GM06990 (cell line): ENCODE measurements at regions not wholly inside any gene's neighbourhood (a gene's known extent, or its start where the extent isn't known, plus 50 kb on each side); places are given as distances from the start of the nearest gene placed in this dataset.

Experiments
- DNase-seq: peaks from one replicate; pipeline ENCODE4 v3.0.0-alpha.2; 2011; ENCODE audit not compliant: insufficient read length; ENCODE audit errors: extremely low read depth
- H3K27me3 ChIP-seq: replicated peaks from 2 replicates; pipeline ENCODE4 v1.6.0; 2011; ENCODE audit warnings: low read length; ENCODE audit not compliant: control insufficient read depth, insufficient read depth
- H3K36me3 ChIP-seq: 2 replicates; pipeline ENCODE4 v1.5.1; 2011; ENCODE audit warnings: low read length; ENCODE audit not compliant: control insufficient read depth, insufficient read depth
- H3K4me3 ChIP-seq: replicated peaks from 2 replicates; pipeline ENCODE4 v1.5.1; 2011; ENCODE audit warnings: low read depth, mild to moderate bottlenecking, control low read depth, low read length
- TF ChIP-seq, protein P1 (sequence below): IDR thresholded peaks from 2 replicates; pipeline ENCODE4 v1.5.1; 2011; ENCODE audit warnings: low read length, control low read depth, mild to moderate bottlenecking, inconsistent platforms; ENCODE audit not compliant: insufficient read depth, poor library complexity, severe bottlenecking

DNA sequence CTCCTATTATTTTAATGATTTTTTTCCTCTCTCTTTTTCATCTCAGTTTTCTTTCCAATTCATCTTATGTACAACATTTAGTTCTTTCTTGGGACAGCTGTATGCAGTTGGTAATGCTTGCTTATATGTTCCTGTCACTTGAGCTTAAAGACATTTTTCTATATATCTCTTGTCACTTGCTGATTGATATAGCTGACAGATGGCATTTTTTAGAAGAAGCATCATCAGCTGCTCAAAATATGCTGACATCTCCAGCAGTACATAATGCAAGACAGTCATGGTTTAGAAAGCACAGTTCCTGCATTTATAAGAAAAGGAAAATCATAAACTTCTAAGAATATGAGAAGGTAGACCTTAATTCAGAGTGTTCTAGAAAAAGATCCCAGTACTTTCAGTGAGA lies 56.5 kb downstream of the DCAF8L1 start:
- no peak overlapping the region for H3K4me3 ChIP-seq
- H3K27me3 ChIP-seq, result no peaks in the 10 kb centered on the region
- no peak for DNase-seq
- TF ChIP-seq, protein P1, sequence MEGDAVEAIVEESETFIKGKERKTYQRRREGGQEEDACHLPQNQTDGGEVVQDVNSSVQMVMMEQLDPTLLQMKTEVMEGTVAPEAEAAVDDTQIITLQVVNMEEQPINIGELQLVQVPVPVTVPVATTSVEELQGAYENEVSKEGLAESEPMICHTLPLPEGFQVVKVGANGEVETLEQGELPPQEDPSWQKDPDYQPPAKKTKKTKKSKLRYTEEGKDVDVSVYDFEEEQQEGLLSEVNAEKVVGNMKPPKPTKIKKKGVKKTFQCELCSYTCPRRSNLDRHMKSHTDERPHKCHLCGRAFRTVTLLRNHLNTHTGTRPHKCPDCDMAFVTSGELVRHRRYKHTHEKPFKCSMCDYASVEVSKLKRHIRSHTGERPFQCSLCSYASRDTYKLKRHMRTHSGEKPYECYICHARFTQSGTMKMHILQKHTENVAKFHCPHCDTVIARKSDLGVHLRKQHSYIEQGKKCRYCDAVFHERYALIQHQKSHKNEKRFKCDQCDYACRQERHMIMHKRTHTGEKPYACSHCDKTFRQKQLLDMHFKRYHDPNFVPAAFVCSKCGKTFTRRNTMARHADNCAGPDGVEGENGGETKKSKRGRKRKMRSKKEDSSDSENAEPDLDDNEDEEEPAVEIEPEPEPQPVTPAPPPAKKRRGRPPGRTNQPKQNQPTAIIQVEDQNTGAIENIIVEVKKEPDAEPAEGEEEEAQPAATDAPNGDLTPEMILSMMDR, result no peak
- H3K36me3 ChIP-seq, result no peaks in the 10 kb centered on the region

DNA sequence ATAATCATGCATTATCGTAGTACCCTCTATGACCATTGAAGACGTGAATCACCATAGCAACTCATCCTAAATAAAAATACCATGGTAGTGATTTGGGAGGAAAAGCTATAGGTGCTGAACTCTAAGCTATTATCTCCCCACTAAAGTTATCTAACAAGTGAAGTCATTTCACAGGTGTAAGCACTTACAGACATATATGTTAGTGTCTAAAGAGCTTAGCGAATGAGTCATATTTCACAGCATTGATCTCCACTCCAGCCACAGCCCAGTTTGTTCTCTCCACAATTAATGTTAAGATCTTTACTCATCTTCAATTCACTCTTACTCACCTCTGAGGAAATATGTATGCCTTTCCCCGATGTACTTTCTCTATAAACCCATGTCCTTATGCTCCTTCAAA lies 57.0 kb downstream of the DCAF8L1 start:
- TF ChIP-seq, protein P1, result no peak
- no peaks in the 10 kb centered on the region for H3K27me3 ChIP-seq
- no peaks in the 10 kb centered on the region for H3K36me3 ChIP-seq
- DNase-seq, result no peak
- H3K4me3 ChIP-seq, result no peak overlapping the region

DNA sequence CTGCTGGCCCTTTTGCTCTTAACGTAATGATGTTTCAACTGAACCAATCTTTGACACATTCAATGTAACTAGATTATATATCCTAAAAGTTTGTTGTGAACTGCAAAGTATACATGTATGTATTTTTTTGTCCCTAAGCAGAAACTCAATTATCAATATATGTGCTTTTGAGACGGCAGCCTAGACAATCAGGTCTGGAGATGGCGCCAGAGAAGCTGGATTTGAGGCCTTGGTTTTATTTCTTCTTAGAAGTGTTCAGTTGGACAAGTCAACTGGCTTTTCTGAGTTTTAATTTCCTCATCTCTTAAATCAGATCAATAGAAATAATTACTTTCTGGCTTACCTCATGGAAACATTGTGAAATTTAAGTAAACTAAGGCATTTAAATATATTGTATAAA lies 62.5 kb downstream of the DCAF8L1 start:
- TF ChIP-seq, protein P1, result no peak
- no peak overlapping the region for H3K4me3 ChIP-seq
- no peaks in the 10 kb centered on the region for H3K36me3 ChIP-seq
- no peak for DNase-seq
- no peaks in the 10 kb centered on the region for H3K27me3 ChIP-seq

DNA sequence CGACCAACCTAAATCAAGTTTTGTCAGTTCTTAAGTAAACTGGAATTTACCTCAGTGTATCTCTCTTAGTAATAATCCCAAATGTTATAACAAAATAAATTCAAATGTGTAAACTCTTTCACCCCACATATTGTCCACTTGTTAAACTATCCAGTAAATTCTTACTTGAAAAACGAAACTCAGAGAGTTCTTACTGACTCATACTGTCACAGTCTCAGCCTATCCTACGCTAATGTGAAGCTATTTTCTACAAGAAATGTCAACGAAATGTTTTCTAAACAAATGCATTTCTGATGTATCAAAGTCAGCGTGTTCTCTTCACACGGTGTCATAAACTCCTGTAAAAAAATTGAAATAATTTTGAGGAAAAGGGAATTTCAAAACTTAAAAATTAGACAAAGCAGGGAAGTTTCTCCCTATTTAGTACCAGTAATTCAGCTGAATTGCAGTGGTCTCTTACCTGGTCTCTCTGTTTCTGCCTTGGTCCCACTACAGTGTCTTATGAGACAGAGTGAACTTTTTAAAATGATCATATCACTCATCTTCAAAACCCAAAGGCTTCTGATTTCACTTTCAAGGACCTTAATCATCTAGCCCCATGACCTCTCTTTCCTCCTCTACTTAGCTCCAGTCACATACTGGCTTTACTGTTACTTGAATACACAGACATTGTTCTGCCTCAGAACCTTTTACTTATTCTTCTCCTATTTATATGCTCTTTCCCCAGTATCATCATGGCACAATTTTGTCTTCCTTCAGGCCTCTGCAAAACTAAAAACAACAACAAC lies 63.3 kb downstream of the DCAF8L1 start:
- TF ChIP-seq, protein P1, result no peak
- DNase-seq, result no peak
- Histone ChIP-seq H3K27me3 (no peaks in the 10 kb centered on the region), H3K4me3 (no peak overlapping the region), H3K36me3 (no peaks in the 10 kb centered on the region)

DNA sequence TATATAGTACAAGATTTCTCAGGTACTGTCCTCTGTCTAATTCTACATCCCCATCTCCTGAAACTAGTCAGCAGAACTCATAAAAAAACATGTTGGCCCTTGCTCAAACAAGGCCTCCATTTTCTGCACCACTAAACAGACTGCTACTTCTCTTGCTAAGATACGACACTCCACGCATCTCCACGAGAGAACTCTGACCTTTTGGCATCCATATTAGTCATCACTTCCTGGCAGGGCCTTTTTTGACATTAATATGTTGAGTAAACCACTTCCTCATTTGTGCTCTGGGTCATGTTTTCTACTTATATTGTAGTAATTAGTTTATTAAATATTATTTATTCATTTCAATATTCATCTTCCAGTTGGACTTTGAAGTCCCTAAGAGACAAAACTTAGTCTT lies 65.6 kb downstream of the DCAF8L1 start:
- peak; percentile 29 for DNase-seq
- TF ChIP-seq, protein P1, result no peak
- Histone ChIP-seq H3K36me3 (no peaks in the 10 kb centered on the region), H3K4me3 (no peak overlapping the region), H3K27me3 (no peaks in the 10 kb centered on the region)
